ENCODE measurements at regions not wholly inside any gene's neighbourhood (a gene's known extent, or its start where the extent isn't known, plus 50 kb on each side); places are given as distances from the start of the nearest gene placed in this dataset.

GRCh38 chr3:111244760-111245159 lies 173.1 kb downstream of the NECTIN3 start:
- DNase-seq (ENCODE audit: low read depth in 1 of 2, low spot score in 1 of 2): no peak

DNA sequence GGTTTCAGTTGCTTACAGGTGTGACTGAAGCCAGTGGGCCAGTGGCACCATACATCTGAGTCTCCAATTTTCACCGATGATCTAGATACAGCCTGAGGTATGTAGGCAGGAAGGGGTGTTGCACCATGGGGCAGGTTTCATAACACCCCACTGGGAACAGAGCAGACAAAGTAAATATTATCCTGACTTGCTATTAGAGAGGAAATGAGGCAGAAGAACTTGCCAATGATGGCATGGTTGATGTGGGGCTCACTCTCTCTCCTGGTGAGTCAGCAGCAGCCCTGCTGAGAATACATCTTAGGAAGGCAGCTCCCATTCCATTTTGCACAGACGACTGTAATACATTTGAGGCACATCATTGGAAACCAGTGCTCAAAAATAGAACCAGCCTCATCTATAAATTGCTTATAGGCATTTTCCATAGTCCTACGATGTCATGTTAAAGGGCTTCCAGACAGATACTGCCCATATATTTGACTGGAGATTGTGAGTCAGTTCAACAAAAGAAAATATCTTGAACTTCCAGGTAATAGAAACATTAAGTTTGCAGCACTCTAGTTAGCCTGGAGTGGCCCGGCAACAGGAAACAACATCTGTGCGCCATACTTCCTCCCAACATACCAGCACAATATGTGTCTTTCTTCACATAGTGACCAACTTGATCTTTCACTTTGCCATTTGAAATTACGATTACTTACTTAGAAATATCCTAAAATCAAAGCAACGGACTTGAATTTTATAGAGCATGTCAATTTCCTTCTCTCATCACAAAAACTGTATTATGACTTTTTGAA lies 175.5 kb downstream of the NECTIN3 start:
- DNase-seq (ENCODE audit: low read depth in 1 of 2, low spot score in 1 of 2): no peak

DNA sequence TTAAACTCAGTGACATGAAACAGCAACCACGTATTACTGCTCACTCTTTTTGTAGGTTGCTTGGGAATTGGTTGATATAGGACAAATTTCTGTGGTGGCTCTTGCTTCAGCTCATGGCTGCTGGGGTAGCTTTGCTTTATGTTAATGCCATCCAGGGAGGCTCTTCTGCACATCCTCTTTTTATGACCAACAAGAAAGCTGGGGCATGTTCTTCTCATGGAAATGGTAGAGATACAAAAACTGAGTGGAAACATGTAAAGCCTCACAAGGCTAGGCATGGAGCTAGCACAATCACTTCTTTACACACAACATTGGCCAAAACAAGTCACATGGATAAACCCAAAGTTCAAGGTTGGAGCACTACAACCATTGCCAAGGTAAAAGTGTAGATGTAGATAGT lies 176.8 kb downstream of the NECTIN3 start:
- no peak for DNase-seq (ENCODE audit: low read depth in 1 of 2, low spot score in 1 of 2)

- no peak for DNase-seq (ENCODE audit: low read depth in 1 of 2, low spot score in 1 of 2)
Observed at GRCh38 chr3:111249421-111249820, 177.8 kb downstream of the NECTIN3 start.

DNA sequence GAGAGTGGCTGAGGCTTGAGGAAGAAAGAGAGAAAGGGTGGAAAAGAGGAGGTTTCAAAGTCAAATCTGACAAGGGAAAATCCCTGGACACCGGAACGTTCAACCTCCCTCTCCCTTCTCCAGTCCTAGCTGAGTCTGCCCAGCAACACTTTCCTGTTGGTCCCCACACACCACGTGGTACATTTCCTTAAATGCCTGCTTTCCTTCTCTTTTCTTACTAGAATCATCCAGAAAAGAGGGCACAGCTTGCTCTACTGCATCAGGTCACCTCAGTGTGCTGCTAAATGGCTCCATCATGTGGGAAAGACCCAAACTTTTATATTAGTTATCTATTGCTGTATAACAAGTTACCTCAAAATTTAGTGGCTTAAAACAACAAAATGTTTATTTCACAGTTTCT lies 181.2 kb downstream of the NECTIN3 start:
- DNase-seq (ENCODE audit: low read depth in 1 of 2, low spot score in 1 of 2): no peak

- no peak for DNase-seq (ENCODE audit: low read depth in 1 of 2, low spot score in 1 of 2)
Observed at GRCh38 chr3:111253733-111254132, 182.1 kb downstream of the NECTIN3 start.

DNA sequence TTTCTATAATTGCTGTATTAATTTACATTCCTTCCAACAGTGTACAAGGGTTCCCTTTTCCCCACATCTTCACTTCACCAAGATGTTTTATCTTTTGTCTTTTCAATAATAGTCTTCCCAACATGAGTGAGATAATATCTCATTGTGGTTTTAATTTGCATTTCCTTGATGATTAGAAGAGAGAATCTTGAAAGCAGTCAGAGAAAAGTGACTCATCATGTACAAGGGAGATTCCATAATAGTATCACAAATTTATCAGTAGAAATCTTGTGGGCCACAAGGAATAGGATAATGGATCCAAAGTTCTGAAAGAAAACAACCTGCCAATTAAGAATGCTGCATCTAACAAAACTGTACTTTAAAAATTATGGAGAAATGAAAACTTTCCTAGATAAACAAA lies 189.3 kb downstream of the NECTIN3 start:
- DNase-seq (ENCODE audit: low read depth in 1 of 2, low spot score in 1 of 2): no peak

DNA sequence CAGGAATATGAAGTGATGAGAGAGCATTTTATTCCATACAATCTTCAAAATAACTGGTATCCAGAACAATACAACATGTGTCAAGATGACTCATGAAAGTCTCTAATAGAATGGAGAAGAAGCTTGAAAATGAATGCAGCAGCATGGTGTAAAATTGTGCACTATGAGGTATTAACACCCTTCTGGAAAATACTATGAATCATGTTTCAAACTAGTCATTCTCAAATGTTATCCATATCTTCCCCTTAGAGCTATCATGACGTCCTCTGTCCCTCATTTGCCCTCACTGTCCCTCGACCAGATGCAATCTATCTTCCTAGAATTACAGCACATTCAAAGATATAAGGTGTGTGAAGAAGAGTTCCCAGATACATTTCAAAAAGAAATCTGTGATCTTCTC lies 198.2 kb downstream of the NECTIN3 start:
- DNase-seq (ENCODE audit: low read depth in 1 of 2, low spot score in 1 of 2): no peak

DNA sequence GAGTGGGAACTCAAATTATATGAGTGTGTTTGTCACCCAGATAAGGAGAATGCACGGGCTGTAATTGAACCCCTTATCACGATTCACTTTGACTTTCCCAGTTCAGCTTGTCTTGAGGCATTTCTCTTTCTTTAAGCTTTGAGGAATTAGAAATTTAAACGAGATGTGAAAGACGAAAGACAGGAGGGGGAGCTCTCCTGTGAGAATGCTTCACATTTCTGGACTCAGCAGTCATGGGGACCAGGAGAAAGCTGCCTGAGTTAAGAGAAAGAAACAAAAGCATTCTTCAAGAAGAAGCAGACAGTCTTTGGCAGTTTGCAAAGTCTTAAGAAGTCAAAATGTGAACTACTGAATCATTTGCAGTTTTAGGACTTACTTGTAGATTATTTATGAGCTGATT lies 205.6 kb downstream of the NECTIN3 start:
- DNase-seq (ENCODE audit: low read depth in 1 of 2, low spot score in 1 of 2): no peak

DNA sequence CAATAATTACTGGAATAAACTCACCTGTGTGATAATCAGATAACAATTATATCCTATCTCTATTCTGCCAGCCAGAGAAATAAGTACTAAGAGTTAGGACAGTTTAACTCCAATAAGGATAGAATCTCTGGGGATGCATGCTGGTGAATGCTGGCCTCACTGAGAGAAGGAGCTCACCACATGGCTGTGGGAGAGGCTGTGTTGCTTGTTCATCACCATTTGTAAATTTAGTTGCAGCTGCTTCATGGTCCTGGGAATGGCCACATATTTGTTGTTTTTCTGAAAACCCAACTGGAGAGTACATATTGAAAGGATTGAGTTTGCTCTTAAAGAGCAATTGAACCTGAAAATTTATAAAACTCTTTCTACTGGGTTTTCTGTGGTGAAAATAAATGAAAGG lies 207.3 kb downstream of the NECTIN3 start:
- DNase-seq (ENCODE audit: low read depth in 1 of 2, low spot score in 1 of 2): no peak

DNA sequence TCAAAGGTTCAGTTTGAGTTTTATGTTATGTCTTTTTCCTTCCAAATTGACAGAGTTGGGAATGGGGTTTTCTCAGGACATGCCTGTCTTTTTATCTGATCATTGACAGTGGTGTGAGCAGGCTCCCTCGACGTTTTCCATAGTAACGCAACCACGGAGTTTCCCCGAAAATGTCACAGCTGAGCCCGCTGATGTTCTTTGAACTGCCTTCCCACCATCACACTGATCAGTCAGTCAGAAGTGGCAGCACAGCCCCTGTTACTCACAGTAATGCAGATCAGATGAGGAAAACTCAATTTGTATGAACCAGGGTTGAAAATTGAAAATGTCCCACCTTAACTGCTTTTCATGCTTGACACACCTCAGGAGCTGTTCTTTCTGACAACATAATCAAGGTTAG lies 210.4 kb downstream of the NECTIN3 start:
- no peak for DNase-seq (ENCODE audit: low read depth in 1 of 2, low spot score in 1 of 2)

DNA sequence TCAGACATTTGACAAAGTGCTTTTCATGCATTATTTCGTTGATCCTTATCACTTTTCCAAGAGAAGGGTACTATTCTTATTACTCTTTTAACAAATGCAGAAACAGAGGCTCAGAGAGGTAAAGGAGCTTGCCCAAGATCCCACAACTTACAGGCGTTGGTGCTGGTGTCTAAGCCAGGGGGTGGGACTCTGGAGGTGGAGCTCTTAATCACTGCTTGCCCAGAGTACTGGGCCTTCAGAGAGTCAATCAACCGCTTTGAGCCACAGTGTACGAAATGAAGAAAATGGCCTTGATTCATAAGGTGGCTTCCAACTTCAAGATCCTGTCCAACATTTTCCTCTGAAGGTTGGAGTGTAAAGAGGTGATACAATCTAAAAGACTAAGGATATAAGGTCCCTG lies 211.5 kb downstream of the NECTIN3 start:
- DNase-seq (ENCODE audit: low read depth in 1 of 2, low spot score in 1 of 2): no peak

- DNase-seq (ENCODE audit: low read depth in 1 of 2, low spot score in 1 of 2): no peak
Observed at GRCh38 chr3:111284503-111285183, 213.0 kb downstream of the NECTIN3 start.

DNA sequence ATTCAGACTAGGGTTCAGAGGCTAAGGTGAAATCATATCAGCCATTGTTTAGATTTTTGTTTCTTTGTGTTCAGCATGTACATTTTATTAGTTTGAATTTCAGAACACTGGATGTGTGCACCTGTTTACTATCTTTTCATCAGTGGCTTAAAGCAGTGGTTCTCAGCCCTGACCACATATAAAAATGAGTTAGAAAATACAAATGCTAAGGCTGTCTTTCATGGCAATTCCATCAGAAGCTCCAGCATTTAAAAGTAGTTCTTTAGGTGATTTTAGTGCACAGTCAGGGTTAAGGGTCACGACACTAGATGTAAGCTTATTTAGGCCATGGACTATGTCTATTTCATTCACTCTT lies 213.5 kb downstream of the NECTIN3 start:
- DNase-seq (ENCODE audit: low read depth in 1 of 2, low spot score in 1 of 2): no peak

DNA sequence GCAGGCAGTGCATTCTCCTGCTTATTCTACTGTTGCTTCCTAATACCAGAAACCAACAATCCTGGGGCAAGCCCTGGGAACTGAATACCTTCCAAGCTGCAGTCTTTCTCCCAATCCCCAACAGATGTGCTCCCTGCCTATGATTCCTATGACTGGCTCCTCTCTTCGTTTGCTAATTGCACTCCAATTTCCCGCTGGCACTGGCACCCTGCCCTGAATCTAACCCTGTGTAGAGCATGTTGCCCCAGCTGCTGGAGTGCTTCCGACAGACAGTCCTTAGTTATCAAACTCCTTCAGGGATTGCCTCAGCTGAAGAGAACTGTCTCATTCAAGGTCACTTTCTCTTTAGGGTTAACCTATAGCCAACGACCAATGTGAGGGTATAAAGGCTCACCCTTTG lies 214.1 kb downstream of the NECTIN3 start:
- DNase-seq (ENCODE audit: low read depth in 1 of 2, low spot score in 1 of 2): no peak

GRCh38 chr3:111286746-111287145 lies 215.1 kb downstream of the NECTIN3 start:
- DNase-seq (ENCODE audit: low read depth in 1 of 2, low spot score in 1 of 2): no peak

DNA sequence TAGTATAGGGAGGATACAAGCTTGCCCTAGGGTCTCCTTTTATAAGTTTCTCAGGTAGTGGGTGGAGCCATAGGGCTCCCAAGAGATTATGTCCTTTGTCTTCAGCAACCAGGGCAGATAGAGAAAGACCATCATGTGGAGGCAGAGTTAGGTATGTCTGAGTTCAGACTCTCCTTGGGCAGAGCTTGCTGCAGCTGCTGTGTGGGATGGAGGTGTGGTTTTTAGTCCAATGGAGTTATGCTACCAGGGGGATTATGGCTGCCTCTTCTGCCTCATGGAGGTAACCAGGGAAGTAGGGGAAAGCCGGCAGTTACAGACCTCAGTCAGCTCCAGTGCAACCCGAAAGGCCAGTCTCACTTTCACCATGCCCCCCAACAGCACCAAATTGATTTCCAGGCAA lies 220.5 kb downstream of the NECTIN3 start:
- DNase-seq (ENCODE audit: low read depth in 1 of 2, low spot score in 1 of 2): no peak

GRCh38 chr3:111299192-111299615 lies 227.6 kb downstream of the NECTIN3 start:
- no peak for DNase-seq (ENCODE audit: low read depth in 1 of 2, low spot score in 1 of 2)

GRCh38 chr3:111301238-111301798 lies 229.7 kb downstream of the NECTIN3 start:
- no peak for DNase-seq (ENCODE audit: low read depth in 1 of 2, low spot score in 1 of 2)

DNA sequence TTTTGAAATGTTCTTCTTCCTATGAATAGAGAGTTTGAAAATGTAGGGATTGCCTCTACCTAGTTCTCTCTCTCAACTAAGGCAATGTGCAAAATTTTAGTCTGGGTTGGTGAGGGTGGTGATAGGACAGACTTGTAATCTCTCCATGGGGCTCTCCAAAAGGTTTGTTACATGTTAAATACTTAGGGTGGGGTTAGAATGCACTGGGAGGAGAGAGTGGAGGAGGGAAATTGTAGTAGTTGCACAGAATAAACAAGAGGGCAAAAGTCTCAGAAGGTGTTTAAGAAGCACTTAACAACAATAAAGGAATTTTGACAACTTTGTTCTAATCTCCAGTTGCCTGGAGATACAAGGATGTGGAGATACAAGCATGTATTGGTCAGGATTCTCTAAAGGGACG lies 230.4 kb downstream of the NECTIN3 start:
- DNase-seq (ENCODE audit: low read depth in 1 of 2, low spot score in 1 of 2): no peak

DNA sequence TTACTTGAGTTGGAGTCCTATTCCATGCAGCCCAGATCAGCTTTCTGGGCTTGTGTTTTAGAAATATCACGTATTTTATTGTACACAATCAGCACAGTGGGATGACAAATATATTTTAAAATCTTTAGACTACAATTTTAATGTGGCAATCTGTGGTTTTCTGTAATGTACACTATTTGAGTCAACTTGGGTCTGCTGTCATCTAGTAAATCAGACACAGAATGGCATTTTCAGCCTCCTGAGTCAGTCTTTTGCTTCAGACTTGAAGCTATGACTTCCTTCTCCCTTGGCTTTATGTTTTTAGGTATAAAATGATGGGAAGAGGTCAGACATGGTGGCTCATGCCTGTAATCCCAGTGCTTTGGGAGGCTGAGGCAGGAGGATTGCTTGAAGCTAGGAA lies 232.1 kb downstream of the NECTIN3 start:
- no peak for DNase-seq (ENCODE audit: low read depth in 1 of 2, low spot score in 1 of 2)

GRCh38 chr3:111307676-111308075 lies 234.3 kb upstream of the CD96 start:
- no peak for DNase-seq (ENCODE audit: low read depth in 1 of 2, low spot score in 1 of 2)

GRCh38 chr3:111311126-111311525 lies 230.9 kb upstream of the CD96 start:
- DNase-seq (ENCODE audit: low read depth in 1 of 2, low spot score in 1 of 2): no peak

All from activated T-helper 1 cell treated with anti-CD3 and anti-CD28 coated beads, Interleukin-2, amount 50 U/mL, for 16 hours (primary cell).